ENCODE measurements at regions not wholly inside any gene's neighbourhood (a gene's known extent, or its start where the extent isn't known, plus 50 kb on each side); places are given as distances from the start of the nearest gene placed in this dataset.

DNA sequence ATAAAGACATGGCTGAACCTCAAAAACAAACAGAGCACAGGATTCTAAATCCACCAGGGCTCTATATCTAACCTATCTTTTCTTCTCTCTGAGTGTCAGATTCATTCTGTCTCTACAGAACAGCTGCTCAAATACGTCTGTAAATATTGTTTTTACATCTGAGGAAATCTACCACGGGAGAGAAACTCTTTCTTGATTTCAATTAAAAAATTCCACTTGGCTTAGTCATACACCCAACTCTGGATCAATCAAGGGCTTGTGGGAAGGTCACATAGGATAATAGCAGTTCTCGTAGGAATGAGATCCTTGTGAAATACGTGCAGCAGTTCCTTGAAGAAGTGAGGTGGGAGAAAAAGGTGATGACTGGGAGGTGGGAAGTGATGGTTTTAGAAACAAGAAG, 1355.7 kb upstream of the ADGRL2 start:
- no peak for TF ChIP-seq POLR2A (IDR thresholded peaks at IDR 0.05; ENCODE audit: low read depth, low read length)
- no peak for FAIRE-seq
- no peak for DNase-seq (ENCODE audit: insufficient read length, low spot score)

DNA sequence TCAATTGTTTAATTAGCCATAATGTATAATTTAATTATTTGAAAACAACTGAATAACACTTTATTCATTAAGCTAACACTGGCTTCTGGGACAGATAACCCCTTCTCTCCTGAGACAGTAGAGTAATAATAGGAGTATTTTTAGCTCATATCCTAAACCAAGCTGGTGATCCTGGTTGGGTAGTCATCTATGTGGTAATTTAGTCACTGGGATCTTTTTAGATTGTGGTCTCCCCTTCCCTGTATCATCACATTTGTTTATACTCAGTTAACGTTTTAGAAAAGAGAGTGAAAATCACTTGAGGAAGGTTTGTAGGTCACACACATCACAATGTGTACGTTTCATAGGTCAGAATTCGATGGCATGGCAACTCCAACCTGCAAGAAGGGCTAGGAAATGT, 1356.6 kb upstream of the ADGRL2 start:
- DNase-seq (ENCODE audit: insufficient read length, low spot score) (no peak), FAIRE-seq (no peak)
- no peak for TF ChIP-seq POLR2A (IDR thresholded peaks at IDR 0.05; ENCODE audit: low read depth, low read length)

DNA sequence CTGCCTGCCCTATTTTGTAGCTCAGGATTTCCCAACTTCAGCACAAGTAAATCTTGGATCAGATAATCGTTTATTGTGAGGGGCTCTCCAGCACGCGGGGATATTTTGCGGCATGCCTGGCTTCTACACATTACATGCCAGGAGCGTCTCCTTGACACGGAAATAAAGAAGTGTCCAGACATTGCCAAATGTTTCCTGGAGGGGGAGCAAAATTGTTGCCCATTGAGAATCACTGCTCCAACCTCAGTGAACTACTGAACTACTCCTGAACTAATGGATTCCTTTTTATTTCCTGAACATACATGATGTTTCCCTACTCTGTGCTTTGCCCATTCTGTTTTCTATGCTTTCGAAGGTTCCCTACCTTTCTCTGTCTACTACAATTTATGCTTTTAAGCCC, 1359.1 kb upstream of the ADGRL2 start:
- TF ChIP-seq POLR2A (IDR thresholded peaks at IDR 0.05; ENCODE audit: low read depth, low read length), result no peak
- peak; percentile 82 for FAIRE-seq
- DNase-seq (ENCODE audit: insufficient read length, low spot score), result no peak

DNA sequence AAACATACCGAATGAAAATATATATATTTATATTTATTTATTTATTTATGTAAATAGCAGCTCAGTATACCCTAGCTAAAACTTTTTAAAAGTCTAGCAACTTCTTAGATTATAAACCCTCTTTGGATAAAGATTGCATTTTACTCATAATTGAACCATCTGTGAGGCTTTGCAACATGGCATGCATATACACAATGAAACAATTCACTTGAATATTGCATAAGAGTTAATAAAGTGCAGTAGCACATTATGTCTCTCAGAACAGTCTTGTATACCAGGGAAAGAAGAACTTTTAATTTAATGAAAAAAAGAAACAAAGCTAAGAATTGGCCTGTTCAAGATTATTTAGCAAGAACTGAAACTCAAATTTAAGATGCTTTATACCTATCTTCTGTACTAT, 1363.9 kb upstream of the ADGRL2 start:
- no peak for TF ChIP-seq POLR2A (IDR thresholded peaks at IDR 0.05; ENCODE audit: low read depth, low read length)
- FAIRE-seq (no peak), DNase-seq (ENCODE audit: insufficient read length, low spot score) (no peak)

DNA sequence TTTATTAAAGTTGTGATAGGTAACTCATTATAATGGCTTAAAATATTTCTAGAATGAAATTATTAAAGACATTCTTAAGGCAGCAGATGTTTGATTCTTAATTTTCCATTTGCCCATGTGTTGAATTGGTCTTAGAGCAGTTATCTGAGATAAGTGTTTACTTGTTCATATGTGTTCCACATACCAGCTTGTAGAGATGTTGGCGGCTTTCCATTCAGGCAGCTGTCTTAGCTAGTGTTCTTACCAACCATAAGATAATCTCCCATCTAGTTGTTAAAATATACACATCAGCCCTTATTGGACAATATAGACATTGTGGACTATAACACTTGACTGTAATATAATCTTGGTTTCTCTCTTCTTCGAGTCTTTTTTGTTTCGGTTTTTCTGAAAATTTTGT, 1372.9 kb upstream of the ADGRL2 start:
- no peak for TF ChIP-seq POLR2A (IDR thresholded peaks at IDR 0.05; ENCODE audit: low read depth, low read length)
- DNase-seq (ENCODE audit: insufficient read length, low spot score) (no peak), FAIRE-seq (no peak)

DNA sequence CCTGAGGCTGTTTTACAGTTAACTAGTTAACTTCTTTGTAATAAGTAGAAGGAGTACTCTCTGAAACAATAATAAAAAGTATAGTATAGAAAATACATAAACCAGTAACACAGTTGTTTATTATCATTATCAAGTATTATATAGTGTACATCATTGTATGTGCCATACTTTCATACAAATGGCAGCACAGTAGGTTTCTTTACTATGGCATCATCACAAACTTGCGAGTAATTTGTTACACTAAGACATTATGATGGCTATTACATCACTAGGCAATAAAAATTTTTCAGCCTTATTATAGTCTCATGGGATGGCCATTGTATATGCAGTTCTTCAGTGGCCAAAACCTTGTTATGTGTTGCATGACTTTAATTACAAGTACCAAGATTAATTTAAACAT, 1376.5 kb upstream of the ADGRL2 start:
- TF ChIP-seq POLR2A (IDR thresholded peaks at IDR 0.05; ENCODE audit: low read depth, low read length), result no peak
- FAIRE-seq (no peak), DNase-seq (ENCODE audit: insufficient read length, low spot score) (no peak)

DNA sequence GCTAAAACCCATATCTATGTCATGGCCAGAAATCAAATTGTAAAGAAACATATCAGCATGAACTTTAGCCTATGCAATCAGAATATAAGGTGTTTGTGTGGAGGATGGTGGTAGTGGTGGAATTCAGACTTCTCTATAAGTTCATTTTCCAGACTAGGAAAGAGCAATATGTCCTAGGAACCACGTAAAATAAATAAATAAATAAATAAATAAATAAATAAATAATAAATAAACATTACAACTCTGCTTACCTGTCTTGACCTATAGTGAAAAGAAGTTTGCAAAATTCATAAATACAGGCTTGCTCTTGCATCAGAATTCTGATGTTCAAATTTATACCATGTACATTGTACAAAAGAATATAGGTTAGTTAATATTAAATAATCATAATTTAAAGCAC, 1382.6 kb upstream of the ADGRL2 start:
- no peak for DNase-seq (ENCODE audit: insufficient read length, low spot score)
- no peak for TF ChIP-seq POLR2A (IDR thresholded peaks at IDR 0.05; ENCODE audit: low read depth, low read length)
- FAIRE-seq, result no peak

DNA sequence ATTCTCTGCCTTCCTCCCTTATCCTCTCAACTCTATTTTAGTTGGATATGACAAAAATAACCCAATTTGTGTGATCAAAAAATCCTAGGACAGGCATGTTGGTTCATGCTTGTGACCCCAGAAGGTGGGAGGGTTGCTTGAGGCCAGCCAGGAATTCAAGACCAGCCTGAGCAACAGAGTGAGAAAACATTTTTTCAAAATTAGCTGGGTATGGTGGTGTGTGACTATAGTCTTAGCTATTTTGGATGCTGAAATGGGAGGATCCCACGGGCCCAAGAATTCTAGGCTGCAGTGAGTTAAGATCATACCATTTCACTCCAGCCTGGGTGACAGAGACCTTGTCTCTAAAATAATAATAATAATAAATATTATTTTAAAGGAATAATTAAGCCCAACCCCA, 1383.1 kb upstream of the ADGRL2 start:
- DNase-seq (ENCODE audit: insufficient read length, low spot score) (no peak), FAIRE-seq (peak; percentile 71)
- no peak for TF ChIP-seq POLR2A (IDR thresholded peaks at IDR 0.05; ENCODE audit: low read depth, low read length)

DNA sequence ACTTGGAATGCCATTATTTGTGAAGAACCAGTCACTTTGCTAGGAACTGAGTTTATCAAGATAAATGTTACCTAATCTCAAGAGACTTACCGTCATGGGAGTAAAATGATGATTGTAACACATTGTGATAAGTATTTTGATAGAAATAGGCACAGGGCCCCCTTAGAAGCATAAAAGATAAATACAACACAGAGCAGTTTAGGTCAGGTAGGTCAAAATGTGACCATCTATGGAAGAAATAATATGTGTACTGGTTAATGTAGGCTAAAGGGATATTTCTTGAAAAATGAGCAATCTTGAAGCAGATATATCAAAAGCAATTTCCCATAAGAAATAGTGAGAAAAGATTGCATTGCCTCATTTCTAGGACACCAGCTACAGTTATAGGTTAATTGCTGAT, 1386.8 kb upstream of the ADGRL2 start:
- TF ChIP-seq POLR2A (IDR thresholded peaks at IDR 0.05; ENCODE audit: low read depth, low read length), result no peak
- no peak for DNase-seq (ENCODE audit: insufficient read length, low spot score)
- FAIRE-seq, result no peak

DNA sequence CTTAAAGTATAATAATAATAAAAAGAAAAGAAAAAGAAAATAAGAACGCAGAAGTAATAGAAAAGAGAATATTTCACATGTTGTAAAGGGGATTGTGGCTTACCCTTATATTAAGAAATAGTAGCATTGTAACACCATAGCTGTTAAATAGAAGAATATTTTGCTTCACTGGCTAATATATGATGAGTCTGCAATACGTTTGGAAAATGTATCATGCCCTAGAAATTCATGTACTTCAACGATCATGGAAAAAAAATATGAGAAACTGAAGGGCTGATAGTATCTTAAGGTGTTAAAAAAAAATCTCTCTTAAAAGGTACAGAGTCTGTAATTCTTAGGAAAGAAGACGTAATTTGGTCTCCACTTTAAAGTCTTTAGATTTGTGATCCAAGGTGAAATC, 1390.5 kb upstream of the ADGRL2 start:
- FAIRE-seq (no peak), DNase-seq (ENCODE audit: insufficient read length, low spot score) (no peak)
- TF ChIP-seq POLR2A (IDR thresholded peaks at IDR 0.05; ENCODE audit: low read depth, low read length), result no peak

DNA sequence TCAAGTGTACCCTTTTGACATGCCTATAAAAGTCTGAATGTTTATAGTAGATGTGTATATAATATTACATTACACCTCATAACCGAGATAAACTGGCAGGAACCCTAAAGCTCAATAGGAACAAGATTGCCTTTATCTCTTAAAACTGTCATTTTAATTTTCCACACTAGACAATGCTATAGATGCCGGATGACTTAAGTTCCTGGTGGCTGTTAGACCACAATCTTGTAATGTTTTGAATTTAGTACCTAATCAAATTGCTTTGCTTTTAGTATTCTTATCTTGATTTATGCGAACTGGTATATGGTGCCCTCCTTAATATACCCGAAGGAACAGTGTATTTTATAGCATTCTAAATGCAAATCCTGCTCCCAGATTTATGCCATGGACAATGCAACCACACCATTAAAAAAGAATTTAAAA, 1397.0 kb upstream of the ADGRL4 start:
- FAIRE-seq (no peak), DNase-seq (ENCODE audit: insufficient read length, low spot score) (no peak)
- TF ChIP-seq POLR2A (IDR thresholded peaks at IDR 0.05; ENCODE audit: low read depth, low read length), result no peak

DNA sequence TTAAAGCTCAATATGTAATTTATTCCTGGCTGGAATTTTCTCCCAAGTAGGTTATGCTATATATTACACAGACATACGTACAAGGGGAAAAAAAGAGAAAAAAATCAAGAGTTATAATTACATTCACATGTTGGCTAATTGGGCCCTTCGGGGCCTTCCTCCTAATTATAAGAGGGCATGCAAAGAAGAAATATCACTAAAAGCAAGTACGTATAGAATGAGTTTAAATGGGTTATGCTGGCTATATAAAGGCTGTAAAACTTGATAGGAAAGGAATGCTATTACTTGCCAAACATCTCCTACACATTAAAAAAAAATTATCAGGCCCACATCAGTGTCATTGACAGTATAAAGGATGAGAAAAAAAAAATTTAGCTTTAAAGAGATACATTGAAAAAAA, 1396.1 kb upstream of the ADGRL4 start:
- FAIRE-seq (no peak), DNase-seq (ENCODE audit: insufficient read length, low spot score) (no peak)
- TF ChIP-seq POLR2A (IDR thresholded peaks at IDR 0.05; ENCODE audit: low read depth, low read length), result no peak

DNA sequence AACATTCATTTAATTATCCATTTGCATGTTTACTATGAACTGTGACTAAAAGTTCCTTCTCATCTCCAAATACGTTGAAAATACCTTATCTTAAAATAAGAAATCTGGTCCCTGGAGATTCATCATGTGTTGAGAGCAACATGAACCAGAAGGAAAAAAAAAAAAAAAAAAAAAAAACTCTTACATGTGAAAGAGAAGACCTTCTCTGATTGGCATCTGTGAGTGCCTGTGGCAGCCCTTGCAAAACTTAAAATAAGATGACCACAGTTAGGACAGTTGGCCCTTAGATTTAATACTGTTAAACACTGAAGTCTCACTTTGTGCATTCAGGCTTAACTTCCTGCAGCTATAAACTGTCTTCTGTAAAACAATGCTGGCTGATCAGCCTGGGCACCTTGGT, 1395.2 kb upstream of the ADGRL4 start:
- no peak for FAIRE-seq
- no peak for TF ChIP-seq POLR2A (IDR thresholded peaks at IDR 0.05; ENCODE audit: low read depth, low read length)
- no peak for DNase-seq (ENCODE audit: insufficient read length, low spot score)

DNA sequence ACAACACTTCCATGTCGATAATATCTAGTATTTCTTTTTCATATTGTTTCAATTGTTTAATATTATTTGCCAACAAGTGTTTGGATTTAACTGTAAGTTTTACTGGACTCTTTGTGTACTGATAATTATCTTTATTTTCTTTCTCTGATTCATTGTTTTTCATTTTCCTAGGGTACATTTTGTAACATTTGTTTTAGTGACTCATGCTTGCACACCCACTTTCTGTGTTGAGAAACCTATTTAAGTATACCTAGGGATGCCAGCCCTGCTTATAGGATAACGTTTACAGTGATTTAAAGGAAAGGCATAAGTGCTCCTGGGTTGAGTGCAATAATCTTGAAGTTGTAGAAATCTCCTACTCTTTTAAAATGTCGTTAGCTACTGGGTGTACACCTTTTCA, 1386.0 kb upstream of the ADGRL4 start:
- TF ChIP-seq POLR2A (IDR thresholded peaks at IDR 0.05; ENCODE audit: low read depth, low read length), result no peak
- DNase-seq (ENCODE audit: insufficient read length, low spot score) (no peak), FAIRE-seq (no peak)

DNA sequence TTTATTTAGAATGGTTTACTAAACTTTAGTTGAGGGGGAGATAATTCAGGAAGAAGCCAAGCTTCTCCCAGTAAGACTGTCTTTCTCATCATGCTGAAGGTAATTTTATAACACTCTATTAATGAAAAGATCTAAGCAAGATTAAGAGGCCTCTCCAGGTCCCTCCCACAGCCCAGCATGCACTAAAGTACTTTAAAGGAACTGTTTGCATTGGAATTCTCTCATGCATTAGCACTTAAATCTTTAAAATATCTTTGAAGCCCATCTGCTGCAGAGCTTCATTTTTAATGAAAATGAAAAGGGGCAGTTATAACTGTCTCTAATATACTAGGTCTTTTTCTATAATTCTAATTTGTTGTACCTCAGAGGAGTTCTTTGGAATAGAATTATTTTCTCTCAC, 1379.1 kb upstream of the ADGRL4 start:
- DNase-seq (ENCODE audit: insufficient read length, low spot score) (no peak), FAIRE-seq (no peak)
- TF ChIP-seq POLR2A (IDR thresholded peaks at IDR 0.05; ENCODE audit: low read depth, low read length), result no peak

DNA sequence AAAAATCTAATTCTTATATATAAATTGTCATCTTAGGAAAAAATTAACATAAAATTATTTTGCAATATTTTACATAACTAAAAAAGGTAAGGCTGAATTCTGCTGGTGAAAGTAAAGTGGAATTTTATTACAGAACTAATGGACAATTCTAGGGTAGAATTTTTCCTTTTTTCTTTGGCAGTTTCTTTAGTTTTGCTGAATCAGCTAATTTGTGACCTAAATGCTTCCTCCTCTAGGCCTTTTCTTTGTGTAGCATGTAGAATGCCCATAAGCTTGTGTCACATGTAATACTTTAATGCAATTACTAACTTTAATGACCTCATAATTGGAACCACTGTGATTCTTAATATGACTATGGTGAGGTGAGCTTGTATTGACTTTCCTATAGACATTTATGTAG, 1378.4 kb upstream of the ADGRL4 start:
- FAIRE-seq, result no peak
- TF ChIP-seq POLR2A (IDR thresholded peaks at IDR 0.05; ENCODE audit: low read depth, low read length), result no peak

More for the DNA sequence above, 1378.4 kb upstream of the ADGRL4 start:
- DNase-seq (ENCODE audit: insufficient read length, low spot score), result no peak
